GM11168 (cell line): ENCODE measurements at regions not wholly inside any gene's neighbourhood (a gene's known extent, or its start where the extent isn't known, plus 50 kb on each side); places are given as distances from the start of the nearest gene placed in this dataset.

Source experiments
- in situ Hi-C: fragments of 300-500 bp; cut with MboI; formaldehyde crosslinking; loops from one replicate; pipeline ENCODE4 v1.12.0; 2022; ENCODE audit warnings: low sequenced_read_pairs; ENCODE audit not compliant: unreplicated experiment

DNA sequence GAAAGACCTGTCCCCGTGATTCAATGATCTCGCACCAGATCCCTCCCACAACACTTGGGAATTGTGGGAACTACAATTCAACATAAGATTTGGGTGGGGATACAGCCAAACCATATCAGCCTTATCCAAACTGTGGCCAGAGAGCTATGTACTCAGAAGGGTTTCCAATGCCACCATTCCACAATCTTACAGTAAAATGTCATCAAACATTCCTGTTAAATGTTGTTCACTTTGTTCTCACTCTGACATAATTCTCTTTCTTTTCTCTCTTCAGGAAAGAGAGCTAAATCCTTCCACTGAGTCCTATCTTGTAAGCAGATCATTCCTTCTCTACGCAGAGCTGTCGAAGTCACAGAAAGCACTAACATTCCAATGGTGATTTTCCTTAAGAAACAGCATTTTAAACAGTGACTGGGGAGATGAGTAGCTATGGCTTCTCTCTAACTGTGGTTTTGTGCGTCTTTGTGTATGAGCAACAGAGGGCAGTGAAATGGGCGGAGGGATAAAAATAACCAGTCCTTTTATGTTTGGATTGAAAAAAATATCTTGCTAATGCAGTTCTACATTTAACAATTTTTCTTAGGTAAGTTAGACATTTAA is 684.7 kb downstream of the EPHA4 start:
- in situ Hi-C loops: no loop called here

DNA sequence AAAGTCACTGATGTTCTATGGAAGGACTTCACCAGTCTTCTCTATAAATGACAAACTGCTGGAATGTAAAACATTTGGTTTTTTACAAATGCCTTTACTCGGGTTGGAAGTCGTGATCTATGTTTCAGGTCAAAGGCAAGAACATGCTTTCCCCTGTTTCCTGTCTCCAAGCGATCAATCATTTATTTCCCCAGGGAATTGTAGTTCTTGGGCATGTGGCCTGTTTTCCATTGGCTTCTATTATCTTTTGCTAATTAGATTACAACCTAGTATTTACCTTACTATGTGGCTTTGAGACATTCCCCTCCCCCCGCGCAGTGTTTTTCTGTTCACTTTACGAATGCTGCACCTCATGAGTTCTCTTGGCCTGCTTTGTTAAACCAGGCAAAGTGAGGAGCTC is 684.2 kb downstream of the EPHA4 start:
- in situ Hi-C loops: no loop called here

DNA sequence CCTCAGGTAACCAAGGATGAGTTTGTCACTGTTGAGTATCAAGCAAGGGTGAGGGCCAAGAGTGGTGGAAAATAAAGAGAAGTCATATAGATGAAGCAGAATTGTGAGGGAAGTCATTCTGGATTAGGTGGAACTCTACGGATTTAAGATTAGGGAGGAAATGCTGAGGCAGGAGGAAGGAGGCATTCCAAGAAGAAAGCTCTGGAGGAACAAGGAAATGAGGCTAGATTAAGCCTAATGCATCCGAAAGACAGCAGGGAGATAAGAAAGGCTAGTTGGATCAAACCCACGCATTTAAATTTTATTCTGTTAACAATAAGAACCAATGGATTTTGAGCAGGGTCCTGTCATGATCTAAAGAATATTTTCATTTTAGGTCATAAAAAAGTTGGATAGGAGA is 681.2 kb downstream of the EPHA4 start:
- in situ Hi-C loops: no loop called here

GRCh38 chr2:220891405-220891804 is 680.7 kb downstream of the EPHA4 start:
- in situ Hi-C loops: no loop called here

GRCh38 chr2:220892018-220892634 is 680.0 kb downstream of the EPHA4 start:
- in situ Hi-C loops: no loop called here

- in situ Hi-C loops: no loop called here
Measured at GRCh38 chr2:220893411-220893810, 678.7 kb downstream of the EPHA4 start.

DNA sequence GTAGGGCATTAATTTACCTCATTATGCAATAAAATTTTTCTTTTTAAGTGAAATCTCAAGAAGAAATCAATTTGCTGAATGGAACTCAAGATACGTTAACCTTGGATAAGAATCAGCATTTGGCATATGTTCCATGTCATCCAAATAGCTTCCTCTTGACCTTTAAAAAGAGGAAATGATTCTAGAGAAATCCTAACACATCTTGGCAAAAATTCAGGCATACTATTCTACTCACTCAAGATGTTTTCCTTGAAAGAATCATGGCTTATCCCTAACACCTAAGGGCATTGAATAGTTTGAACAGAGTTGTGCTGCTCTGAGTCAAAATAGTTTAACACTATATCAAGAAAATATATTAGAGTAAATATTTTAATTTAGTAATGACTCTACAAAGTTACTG is 678.0 kb downstream of the EPHA4 start:
- in situ Hi-C loops: no loop called here

- in situ Hi-C loops: no loop called here
Measured at GRCh38 chr2:220899492-220899891, 672.6 kb downstream of the EPHA4 start.

DNA sequence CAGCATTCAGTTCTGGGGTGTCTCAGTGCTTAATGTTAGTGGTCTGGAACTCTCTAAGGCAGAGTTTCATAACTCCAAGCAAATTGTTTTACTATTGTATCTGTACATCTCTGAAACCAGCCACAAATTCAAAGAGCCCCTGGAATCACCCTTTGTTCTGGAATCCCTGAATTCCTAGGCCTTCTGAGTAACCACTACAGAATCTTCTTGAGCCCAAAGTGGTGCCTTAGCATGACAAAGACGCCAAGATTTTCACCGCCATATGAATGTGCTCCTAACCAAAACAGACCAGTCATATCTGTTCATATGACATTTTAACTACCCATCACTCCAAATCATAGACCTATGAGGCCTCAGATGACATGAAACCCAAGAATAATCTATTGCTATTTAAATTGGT is 668.1 kb downstream of the EPHA4 start:
- in situ Hi-C loops: no loop called here

DNA sequence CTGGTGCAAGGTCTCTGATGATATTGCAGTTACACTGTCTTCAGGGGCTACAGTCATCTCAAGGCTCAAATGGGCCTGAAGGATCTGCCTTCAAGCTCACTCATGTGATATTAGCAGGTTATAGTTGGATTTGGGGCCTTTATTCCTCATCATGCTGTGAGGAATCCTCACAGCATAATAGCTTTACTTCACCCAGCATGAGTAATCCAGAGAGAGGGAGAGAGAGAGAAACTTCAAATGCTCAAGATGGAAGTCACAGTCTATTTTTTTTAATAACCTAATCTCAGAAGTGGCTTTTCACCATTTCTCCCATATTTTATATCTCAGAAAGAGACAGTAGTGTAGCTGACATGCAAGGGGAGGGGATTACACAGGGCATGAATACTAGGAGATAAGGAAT is 658.7 kb downstream of the EPHA4 start:
- in situ Hi-C loops: no loop called here

GRCh38 chr2:220915092-220915623 is 656.9 kb downstream of the EPHA4 start:
- in situ Hi-C loops: no loop called here

DNA sequence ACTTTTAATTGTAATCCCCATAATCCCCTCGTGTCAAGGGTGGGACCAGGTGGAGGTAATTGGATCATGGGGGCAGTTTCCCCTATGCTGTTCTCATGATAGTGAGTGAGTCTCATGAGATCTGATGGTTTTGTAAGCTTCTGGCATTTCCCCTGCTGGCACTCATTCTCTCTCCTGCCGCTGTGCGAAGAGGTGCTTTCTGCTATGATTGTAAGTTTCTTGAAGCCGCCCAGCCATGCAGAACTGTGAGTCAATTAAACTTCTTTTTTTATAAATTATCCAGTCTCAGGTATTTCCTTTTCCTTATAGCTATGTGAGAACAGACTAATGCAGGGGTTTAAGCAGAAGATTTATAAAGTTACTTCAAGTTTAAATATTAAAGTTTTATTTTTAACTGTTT is 655.2 kb downstream of the EPHA4 start:
- in situ Hi-C loops: no loop called here

DNA sequence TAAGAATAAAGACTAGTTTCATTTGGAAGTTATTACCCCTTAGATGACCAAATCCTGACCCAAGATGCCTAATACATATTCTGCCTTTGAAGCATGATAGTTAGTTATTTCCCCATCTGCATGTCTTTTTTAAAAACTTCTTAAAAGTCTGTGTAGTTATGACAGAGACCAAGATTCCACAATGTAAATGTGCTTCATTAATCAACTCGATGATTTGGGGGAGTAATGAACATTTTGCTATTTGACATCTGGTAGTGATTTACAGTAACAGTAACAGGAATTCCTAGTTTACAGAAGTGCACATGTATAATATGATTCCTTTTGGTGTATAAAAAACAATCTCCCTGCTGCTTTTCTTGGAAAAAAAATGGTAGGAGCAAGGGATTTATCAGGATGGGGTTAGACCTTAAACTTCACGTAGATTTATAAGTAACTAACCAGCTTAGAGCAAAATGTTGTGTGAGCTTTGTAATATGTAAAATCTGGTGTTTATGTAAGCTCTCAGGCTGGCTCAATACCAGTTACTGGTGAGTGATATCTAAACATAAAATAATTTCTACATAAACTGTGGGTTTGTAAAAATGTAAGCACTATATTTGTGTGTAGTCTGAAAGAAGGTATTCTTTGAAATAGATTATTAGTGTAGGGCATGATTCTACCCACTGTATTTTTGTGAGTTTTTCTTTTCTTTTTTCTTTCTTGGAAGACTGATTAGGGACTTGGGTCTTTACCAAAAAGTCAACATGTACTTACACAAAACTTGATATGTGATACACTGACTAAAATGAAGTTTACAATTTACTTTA is 641.6 kb downstream of the EPHA4 start:
- in situ Hi-C loops: no loop called here

DNA sequence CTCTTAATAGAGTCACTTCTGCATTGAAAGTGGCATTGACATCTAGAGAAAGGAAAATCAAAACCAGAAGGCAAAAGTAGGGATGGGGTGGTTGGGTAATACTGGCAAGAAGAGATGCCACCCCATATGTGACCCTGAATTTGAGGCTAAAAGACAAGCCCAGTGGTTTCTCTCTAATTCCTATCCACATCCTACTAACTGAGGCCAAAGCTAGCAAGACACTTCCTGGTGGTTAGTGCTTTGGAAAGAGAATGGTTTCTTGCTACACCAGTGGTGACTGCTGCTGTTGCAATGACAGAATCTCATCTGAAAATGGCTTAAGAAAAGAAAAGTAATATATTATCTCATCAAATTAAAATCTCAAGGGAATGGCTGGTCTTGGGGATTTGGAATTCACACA is 640.6 kb downstream of the EPHA4 start:
- in situ Hi-C loops: no loop called here

DNA sequence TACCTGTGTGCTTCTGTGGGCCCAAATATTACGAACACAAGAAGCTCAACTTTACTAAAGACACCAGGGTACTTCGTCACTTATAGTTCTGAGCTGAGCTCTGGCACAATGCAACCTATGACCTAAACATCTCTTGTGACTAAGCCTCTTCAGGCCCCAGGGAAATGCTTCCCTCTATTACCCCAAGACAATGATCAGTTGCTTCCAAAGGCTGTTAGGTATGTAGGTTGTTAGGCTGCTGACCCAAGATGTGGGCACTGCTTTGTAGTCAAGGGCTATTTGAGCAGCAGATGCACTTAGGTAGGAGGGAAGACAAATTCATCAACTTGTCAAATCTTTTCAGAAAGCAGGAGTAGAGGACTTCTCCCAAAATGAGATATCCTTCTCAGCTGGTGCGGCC is 640.1 kb downstream of the EPHA4 start:
- in situ Hi-C loops: no loop called here

- in situ Hi-C loops: no loop called here
Measured at GRCh38 chr2:220935789-220936321, 636.2 kb downstream of the EPHA4 start.

DNA sequence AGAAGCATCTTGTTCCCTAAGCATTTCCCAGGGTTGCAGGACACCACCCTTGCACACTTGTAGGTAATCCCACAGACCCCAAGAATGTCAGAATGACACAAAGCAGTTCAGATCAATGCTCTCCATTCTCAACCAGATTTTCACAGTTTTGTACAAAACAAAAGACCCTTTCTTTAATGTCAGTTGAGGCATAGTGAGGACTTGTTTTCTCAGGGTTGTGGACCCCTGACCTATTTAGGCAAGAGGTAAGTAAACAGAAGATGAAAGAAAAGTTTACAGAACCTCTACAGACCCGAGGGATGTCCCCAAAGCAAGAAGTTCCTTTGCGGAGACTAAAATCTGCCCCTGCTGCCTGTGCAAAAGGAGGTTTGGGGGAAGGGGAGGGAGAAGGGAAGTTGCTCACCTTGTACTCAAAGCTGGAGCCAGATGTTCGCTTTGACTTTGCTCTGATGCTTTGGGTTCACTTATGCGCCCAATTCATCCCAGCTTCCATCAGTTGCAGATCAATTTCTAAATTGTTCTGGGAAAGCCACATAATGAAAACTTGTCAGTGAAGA is 635.4 kb downstream of the EPHA4 start:
- in situ Hi-C loops: no loop called here

DNA sequence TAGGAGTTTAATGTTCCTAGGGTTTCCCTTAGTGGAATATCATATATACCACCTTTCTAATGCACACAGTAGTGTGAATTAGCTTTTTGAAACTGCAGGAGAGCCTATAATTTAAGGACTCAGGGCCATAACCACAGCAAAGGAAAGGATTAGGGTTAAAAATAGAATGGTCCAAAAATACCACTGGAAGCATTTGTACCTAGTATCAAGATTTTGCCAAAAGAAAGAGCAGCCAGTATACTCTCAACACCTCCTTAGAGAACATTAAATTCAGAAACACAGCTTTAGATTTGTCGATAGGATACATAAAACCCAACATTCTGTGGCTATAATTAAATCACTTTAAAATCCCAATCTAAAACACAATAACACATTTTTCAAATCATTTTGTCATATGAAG is 634.9 kb downstream of the EPHA4 start:
- in situ Hi-C loops: no loop called here

DNA sequence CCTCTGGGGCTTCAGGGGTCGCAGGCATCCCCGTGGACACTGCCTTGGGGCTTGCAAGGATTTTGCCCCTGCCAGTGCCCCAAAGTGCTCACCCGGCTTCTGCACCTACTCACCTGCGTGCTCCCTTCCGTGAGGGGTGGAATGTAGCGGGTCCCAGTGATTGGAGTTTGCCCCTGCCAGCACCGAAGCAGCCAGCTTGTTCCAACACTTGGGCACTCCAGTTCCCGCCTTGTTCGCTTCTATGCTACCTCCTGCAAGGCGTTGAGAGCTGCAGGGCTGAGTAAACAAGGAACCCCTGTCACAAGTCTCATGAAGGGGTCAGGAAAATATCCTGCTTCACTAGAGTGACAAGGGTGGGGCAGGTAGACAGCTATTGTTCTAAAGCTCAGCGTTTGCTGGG is 631.5 kb downstream of the EPHA4 start:
- in situ Hi-C loops: no loop called here

DNA sequence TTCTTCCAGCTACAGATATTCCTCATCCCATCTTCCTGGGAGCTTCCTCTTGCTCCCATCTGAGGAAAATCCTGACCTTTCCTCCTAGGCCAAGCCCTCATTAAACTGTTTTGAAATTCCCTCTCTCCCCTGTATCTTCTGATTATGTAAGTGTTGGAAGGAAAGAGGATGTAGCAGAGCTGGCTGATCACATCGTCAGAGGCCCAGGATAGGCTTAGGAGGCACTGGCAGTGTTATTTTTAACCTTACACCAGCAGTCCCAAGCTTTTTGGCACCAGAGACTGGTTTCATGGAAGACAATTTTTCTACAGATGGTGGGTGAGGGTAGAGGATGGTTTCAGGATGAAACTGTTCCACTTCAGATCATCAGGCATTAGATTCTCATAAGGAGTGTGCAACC is 630.4 kb downstream of the EPHA4 start:
- in situ Hi-C loops: no loop called here

- in situ Hi-C loops: no loop called here
Measured at GRCh38 chr2:220946552-220946951, 625.6 kb downstream of the EPHA4 start.
